GM20000 (cell line): ENCODE measurements at regions not wholly inside any gene's neighbourhood (a gene's known extent, or its start where the extent isn't known, plus 50 kb on each side); places are given as distances from the start of the nearest gene placed in this dataset.

Experiments used
- DNase-seq: peaks from one replicate; pipeline ENCODE4 v3.0.0; 2012; ENCODE audit warnings: low spot score
- TF ChIP-seq, protein P1 (sequence below): IDR thresholded peaks from 2 replicates; pipeline ENCODE4 v1.5.1; 2012; ENCODE audit warnings: mild to moderate bottlenecking, control low read depth; ENCODE audit errors: extremely low read depth, missing control alignments

GRCh38 chr4:24237709-24238108, 346.6 kb downstream of the DHX15 start:
- TF ChIP-seq, protein P1, sequence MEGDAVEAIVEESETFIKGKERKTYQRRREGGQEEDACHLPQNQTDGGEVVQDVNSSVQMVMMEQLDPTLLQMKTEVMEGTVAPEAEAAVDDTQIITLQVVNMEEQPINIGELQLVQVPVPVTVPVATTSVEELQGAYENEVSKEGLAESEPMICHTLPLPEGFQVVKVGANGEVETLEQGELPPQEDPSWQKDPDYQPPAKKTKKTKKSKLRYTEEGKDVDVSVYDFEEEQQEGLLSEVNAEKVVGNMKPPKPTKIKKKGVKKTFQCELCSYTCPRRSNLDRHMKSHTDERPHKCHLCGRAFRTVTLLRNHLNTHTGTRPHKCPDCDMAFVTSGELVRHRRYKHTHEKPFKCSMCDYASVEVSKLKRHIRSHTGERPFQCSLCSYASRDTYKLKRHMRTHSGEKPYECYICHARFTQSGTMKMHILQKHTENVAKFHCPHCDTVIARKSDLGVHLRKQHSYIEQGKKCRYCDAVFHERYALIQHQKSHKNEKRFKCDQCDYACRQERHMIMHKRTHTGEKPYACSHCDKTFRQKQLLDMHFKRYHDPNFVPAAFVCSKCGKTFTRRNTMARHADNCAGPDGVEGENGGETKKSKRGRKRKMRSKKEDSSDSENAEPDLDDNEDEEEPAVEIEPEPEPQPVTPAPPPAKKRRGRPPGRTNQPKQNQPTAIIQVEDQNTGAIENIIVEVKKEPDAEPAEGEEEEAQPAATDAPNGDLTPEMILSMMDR, result no peak
- DNase-seq, result no peak

DNA sequence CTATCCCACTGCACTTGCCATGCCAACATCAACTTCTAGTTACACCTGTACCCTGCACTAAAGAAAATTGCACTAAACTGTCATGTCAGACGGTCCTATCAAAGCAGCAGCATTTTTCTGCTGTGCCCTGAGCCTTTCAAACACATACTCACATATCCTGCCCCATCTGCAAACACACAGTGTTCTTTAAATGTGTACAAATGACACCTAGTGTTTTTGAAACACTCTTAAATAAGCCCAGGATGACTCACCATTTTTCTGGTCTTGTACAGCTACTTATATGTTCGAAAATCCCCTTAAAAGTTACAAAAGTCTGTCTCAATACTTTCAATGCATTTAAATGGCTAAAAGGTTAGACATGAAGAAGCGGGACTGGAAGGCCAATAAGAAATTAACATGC, 346.7 kb upstream of the PPARGC1A start:
- TF ChIP-seq, protein P1, result no peak

GRCh38 chr4:24236120-24236519, 346.3 kb upstream of the PPARGC1A start:
- TF ChIP-seq, protein P1, result no peak
- no peak for DNase-seq

More for the DNA sequence above, 346.7 kb upstream of the PPARGC1A start:
- no peak for DNase-seq

DNA sequence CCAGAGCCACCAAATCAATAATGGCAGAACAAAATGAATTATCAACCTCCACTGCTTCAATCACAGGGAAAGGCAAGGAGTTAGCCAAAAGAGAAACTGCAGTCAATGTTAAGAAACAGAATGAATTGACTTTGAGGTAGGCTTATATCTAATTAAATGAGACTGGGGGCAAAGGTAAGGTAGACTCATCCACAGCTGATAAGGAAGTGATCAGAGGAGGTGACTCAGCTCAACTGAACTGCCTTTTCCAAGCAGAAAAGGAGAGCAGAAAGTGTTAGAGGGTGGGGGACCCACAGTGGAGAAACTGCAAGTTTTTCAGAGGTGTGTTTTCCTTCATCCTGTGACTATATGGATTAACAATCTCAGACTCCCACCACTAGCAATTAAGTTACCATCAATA, 345.8 kb upstream of the PPARGC1A start:
- no peak for DNase-seq
- TF ChIP-seq, protein P1, result no peak

GRCh38 chr4:24234288-24234848, 344.5 kb upstream of the PPARGC1A start:
- DNase-seq, result no peak
- TF ChIP-seq, protein P1, result no peak

DNA sequence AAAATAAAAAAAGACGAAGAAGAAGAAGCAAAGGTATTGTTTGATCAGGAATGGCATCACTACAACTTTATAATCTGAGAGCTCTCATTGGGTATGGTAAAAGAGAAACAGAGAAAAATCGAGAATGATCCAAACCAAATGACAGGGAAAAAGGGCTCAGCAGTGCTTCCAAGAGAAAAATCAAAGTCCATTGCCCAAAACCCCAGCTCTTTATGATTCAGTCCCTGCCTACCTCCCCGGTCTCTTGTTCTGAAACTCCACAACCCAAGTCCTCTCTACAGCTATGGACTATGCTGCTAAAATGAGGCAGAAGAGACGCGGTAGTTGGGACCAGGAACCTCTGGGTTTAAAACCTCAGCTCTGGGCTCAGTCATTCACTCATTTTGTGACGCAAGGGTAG, 341.1 kb upstream of the PPARGC1A start:
- no peak for DNase-seq

GRCh38 chr4:24229978-24230377, 340.1 kb upstream of the PPARGC1A start:
- DNase-seq, result no peak
- TF ChIP-seq, protein P1, result no peak

More for the DNA sequence above, 341.1 kb upstream of the PPARGC1A start:
- TF ChIP-seq, protein P1, result no peak
